ENCODE measurements at regions not wholly inside any gene's neighbourhood (a gene's known extent, or its start where the extent isn't known, plus 50 kb on each side); places are given as distances from the start of the nearest gene placed in this dataset.

GRCh38 chr14:55745906-55746305, 165.9 kb downstream of the KTN1 start:
- TF ChIP-seq BHLHE40 (IDR thresholded peaks at IDR 0.05; ENCODE audit: borderline replicate concordance) (no peak), TARDBP (IDR thresholded peaks at IDR 0.05) (no peak), SP1 (IDR thresholded peaks at IDR 0.05) (no peak), PKNOX1 (IDR thresholded peaks at IDR 0.05) (no peak), FOXM1 (IDR thresholded peaks at IDR 0.05; ENCODE audit: borderline replicate concordance) (no peak), ARNT (IDR thresholded peaks at IDR 0.05) (no peak), FOXK2 (IDR thresholded peaks at IDR 0.05) (no peak), NFRKB (IDR thresholded peaks at IDR 0.05) (no peak), LEF1 (IDR thresholded peaks at IDR 0.05; ENCODE audit: borderline replicate concordance) (no peak), FOXA1 (IDR thresholded peaks at IDR 0.05) (no peak)

Data from HEK293T (cell line).